GM12872 (cell line): ENCODE measurements at regions not wholly inside any gene's neighbourhood (a gene's known extent, or its start where the extent isn't known, plus 50 kb on each side); places are given as distances from the start of the nearest gene placed in this dataset.

Source experiments
- CTCF ChIP-seq: IDR thresholded peaks from 3 replicates; pipeline ENCODE4 v1.5.1; 2011; ENCODE audit warnings: low read depth, mild to moderate bottlenecking, low read length, moderate library complexity; ENCODE audit not compliant: insufficient read depth

GRCh38 chr5:87729781-87730180, 317.1 kb upstream of the CCNH start:
- no peak for TF ChIP-seq CTCF

GRCh38 chr5:87722286-87722685, 309.6 kb upstream of the CCNH start:
- no peak for TF ChIP-seq CTCF

- no peak for TF ChIP-seq CTCF
Observed at GRCh38 chr5:87717761-87718160, 305.0 kb upstream of the CCNH start.

- no peak for TF ChIP-seq CTCF
Observed at GRCh38 chr5:87705876-87706275, 293.1 kb upstream of the CCNH start.

GRCh38 chr5:87686975-87687374, 274.2 kb upstream of the CCNH start:
- TF ChIP-seq CTCF = no peak

- no peak for TF ChIP-seq CTCF
Observed at GRCh38 chr5:87686018-87686417, 273.3 kb upstream of the CCNH start.

GRCh38 chr5:87674235-87674634, 261.5 kb upstream of the CCNH start:
- no peak for TF ChIP-seq CTCF

- TF ChIP-seq CTCF = no peak
Observed at GRCh38 chr5:87671146-87671545, 258.4 kb upstream of the CCNH start.
